Osteocyte (in vitro differentiated cells): ENCODE measurements at regions not wholly inside any gene's neighbourhood (a gene's known extent, or its start where the extent isn't known, plus 50 kb on each side); places are given as distances from the start of the nearest gene placed in this dataset.
A peak's percentile ranks its signal among the peaks of the same experiment; 100 is the strongest.

ENCODE experiments used
- DNase-seq: peaks from one replicate; pipeline ENCODE4 v3.0.0; 2021; ENCODE audit warnings: mixed read lengths; ENCODE audit not compliant: unreplicated experiment; ENCODE audit errors: extremely low spot score
- H3K27ac Mint-ChIP-seq: one replicate; pipeline ENCODE4 v1.8.0; 2021; ENCODE audit warnings: mild to moderate bottlenecking, mixed read lengths; ENCODE audit not compliant: unreplicated experiment
- H3K27me3 Mint-ChIP-seq: one replicate; pipeline ENCODE4 v1.8.0; 2021; ENCODE audit warnings: mixed read lengths; ENCODE audit not compliant: unreplicated experiment
- H3K36me3 Mint-ChIP-seq: one replicate; pipeline ENCODE4 v1.8.0; 2021; ENCODE audit warnings: mixed read lengths; ENCODE audit not compliant: unreplicated experiment
- H3K4me1 Mint-ChIP-seq: one replicate; pipeline ENCODE4 v1.8.0; 2021; ENCODE audit warnings: mixed read lengths; ENCODE audit not compliant: unreplicated experiment
- H3K4me3 Mint-ChIP-seq: one replicate; pipeline ENCODE4 v1.8.0; 2021; ENCODE audit warnings: mild to moderate bottlenecking, moderate library complexity, mixed read lengths; ENCODE audit not compliant: unreplicated experiment
- H3K9me3 Mint-ChIP-seq: one replicate; pipeline ENCODE4 v1.8.0; 2021; ENCODE audit warnings: mixed read lengths; ENCODE audit not compliant: unreplicated experiment
- TF ChIP-seq, protein P1 (sequence below): fragments of 200-600 bp; sonication (generic); IDR thresholded peaks from 2 replicates; pipeline ENCODE4 v1.5.0; 2021; ENCODE audit warnings: antibody characterized with exemption, mild to moderate bottlenecking, moderate library complexity

DNA sequence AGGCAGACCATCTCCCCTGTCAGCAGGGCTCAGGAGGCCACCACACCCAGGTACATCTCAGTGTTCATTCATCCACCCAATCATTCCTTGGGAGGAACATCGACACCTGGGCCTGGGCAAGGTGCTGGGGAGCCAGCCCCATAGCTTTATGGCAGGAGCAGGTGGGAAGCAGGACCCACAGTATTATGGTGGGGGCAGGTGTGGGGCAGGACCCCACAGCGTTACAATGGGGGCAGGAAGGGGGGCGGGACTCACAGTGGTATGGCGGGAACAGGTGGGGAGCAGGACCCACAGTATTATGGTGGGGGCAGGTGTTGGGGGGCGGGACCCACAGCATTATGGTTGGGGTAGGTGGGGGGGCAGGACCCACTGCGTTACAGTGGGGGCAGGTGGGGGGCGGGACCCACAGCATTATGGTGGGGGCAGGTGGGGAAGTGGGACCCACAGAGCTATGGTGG, 128.9 kb upstream of the HS6ST1 start:
- H3K4me1 Mint-ChIP-seq, result peaks cover 14% of the 10 kb centered on the region
- no peaks in the 10 kb centered on the region for H3K9me3 Mint-ChIP-seq
- TF ChIP-seq, protein P1, sequence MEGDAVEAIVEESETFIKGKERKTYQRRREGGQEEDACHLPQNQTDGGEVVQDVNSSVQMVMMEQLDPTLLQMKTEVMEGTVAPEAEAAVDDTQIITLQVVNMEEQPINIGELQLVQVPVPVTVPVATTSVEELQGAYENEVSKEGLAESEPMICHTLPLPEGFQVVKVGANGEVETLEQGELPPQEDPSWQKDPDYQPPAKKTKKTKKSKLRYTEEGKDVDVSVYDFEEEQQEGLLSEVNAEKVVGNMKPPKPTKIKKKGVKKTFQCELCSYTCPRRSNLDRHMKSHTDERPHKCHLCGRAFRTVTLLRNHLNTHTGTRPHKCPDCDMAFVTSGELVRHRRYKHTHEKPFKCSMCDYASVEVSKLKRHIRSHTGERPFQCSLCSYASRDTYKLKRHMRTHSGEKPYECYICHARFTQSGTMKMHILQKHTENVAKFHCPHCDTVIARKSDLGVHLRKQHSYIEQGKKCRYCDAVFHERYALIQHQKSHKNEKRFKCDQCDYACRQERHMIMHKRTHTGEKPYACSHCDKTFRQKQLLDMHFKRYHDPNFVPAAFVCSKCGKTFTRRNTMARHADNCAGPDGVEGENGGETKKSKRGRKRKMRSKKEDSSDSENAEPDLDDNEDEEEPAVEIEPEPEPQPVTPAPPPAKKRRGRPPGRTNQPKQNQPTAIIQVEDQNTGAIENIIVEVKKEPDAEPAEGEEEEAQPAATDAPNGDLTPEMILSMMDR, result no peak
- H3K27me3 Mint-ChIP-seq, result no peaks in the 10 kb centered on the region
- H3K36me3 Mint-ChIP-seq, result no peaks in the 10 kb centered on the region
- DNase-seq, result no peak
- no peak overlapping the region for H3K27ac Mint-ChIP-seq
- H3K4me3 Mint-ChIP-seq, result no peak overlapping the region

DNA sequence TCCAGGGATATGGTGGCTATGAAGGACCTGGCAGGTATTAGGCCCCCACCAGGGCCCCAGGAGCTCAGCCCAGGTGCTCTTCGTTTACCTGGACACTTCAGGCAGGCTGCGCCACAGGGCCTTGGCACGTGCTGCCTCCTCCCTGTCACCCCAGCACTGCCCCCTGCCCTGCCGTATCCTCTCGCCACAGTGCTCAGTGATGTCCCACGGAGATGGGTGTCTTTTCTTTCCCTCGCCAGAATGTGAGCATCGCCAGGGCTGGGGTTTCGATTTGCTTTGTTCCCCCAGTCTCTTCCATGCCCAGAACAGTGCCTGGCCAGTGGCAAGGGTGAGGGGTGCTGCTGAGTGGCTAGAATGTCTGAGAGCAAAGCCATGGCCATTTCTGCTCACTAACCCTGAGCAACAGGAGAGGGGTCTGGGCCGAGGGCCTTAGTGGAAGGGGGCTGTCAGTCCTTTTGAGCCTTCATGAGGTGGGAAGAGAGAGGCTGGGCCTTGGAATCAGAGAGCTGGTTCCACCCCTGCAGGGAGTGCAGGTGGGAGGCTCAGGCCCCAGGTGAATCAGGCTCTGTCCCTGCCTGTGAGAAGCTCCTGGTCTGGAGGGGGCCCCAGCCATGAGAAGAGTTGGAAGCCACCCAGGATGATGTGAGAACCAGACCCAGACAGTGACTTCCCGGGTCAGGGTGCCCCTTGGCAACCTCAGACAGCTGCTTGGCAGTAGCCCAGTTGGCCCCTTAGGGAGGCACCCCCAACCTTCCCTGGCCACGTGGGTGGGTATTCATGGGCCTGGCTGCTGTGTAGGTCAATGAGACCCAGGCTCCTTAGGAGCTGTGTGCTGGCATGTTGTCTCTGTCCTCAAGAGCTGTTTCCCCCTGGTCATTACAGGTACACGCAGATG, 129.9 kb upstream of the HS6ST1 start:
- DNase-seq, result peak; percentile 75
- H3K27me3 Mint-ChIP-seq, result peaks cover 5% of the 10 kb centered on the region
- H3K4me3 Mint-ChIP-seq, result no peak overlapping the region
- TF ChIP-seq, protein P1, result no peak
- no peaks in the 10 kb centered on the region for H3K36me3 Mint-ChIP-seq
- H3K27ac Mint-ChIP-seq, result no peak overlapping the region
- peaks cover 8% of the 10 kb centered on the region for H3K4me1 Mint-ChIP-seq
- no peaks in the 10 kb centered on the region for H3K9me3 Mint-ChIP-seq

DNA sequence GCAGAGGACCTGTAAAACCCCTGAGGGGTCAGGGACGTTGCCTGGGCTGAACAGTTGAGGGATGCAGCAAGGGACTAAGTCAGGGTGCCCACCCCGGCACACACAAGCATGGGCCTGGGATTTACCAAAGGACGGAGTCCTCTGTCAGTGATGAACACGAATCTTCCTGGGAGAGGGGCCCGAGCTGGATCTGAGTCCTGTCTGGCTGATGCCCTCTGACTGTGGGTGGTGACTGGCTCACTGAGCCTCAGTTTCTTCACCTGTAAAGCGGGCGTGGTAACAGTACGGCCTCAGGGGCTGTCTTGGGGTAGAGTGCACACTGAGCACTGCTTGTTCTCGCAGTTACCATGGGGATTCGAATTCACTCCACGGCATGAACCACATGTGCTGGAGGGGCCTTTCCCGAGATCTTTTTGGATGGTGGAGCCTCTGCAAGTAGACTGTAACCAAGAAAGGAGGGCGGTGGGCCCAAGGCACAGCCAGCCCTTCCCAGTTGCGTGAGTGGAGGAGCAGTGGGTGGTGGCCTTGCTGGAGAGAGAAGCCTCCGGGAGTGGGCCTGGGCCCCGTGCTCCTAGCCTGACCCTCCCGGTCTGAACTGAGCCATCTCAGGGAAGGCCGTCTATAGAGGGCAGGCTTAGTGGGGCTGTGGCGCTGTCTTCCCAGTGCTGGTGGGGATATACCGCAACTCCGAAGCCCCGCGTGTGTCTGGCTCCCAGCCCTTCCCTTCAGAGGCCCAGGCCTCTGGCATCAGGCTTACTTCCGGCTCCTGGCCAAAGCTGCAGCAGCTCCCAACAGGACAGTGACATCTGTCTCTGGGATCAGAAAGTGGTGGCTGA, 130.8 kb upstream of the HS6ST1 start:
- Mint-ChIP-seq H3K4me3 (no peak overlapping the region), H3K27ac (no peak overlapping the region), H3K4me1 (peaks cover 5% of the 10 kb centered on the region)

DNA sequence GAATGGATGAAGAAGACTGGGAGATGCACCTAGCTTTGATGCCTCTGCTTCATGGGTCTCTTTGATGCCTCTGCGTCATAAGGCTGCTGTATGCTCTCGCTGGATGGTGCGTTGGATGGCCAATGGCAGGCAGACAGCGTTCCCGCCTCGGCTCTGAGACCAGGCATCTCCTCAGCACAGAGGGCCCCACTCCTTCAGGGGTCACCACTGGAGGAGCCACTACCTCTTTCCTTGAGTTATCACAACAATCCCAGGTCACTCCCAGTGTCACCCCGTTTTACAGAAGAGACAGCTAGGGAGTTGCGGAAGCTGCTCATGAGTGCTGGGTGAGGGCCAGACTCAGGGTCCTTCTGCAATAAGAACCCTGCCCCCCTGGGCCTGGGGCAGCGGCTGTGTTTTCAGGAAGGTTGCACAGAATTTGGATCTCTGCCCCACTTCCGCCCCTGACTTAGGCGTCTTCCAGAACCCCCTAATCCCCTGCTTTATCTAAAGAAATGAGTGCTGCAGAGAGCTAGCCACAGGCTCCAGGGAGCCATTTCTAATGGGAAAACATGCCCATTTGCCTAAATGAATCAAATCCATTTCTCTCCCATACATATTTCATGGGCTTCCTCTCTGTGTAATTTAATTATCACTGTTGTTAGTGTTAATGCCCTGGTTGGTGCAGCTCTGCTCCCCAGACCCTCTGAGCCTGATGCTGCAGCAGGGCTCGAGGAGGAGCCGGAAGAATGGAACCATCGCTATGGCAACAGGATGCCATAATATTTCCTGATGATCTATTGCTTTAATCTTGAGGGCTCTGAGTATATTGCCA, 131.8 kb upstream of the HS6ST1 start:
- Mint-ChIP-seq H3K9me3 (no peaks in the 10 kb centered on the region), H3K36me3 (no peaks in the 10 kb centered on the region), H3K4me3 (no peak overlapping the region), H3K4me1 (peaks cover 5% of the 10 kb centered on the region), H3K27me3 (peaks cover 9% of the 10 kb centered on the region), H3K27ac (no peak overlapping the region)
- TF ChIP-seq, protein P1, result no peak
- peak; percentile 73 for DNase-seq

More for the DNA sequence above, 130.8 kb upstream of the HS6ST1 start:
- Mint-ChIP-seq H3K9me3 (no peaks in the 10 kb centered on the region), H3K36me3 (no peaks in the 10 kb centered on the region), H3K27me3 (peaks cover 9% of the 10 kb centered on the region)
- TF ChIP-seq, protein P1, result no peak
- peak; percentile 81 for DNase-seq
